Calu3 (cell line): ENCODE measurements at regions not wholly inside any gene's neighbourhood (a gene's known extent, or its start where the extent isn't known, plus 50 kb on each side); places are given as distances from the start of the nearest gene placed in this dataset.

Experiments
- BruUV-seq: library from RNA; stranded (reverse); fragments of 400-500 nt; replicated peaks from 2 replicates; lab custom pipeline; 2021; lab: Mats Ljungman, UMichigan
- CTCF ChIA-PET: fragments of 300-600 bp; sonication (Branson Sonifier 250); formaldehyde crosslinking; loops from one replicate; lab custom pipeline; 2022; ENCODE audit warnings: antibody characterized with exemption; lab: Charles Lee
- DNase-seq: peaks from one replicate; pipeline ENCODE4 v3.0.0; 2022
- H3K27ac Mint-ChIP-seq: one replicate; pipeline ENCODE4 v1.8.0; 2022; ENCODE audit warnings: mixed read lengths; ENCODE audit not compliant: unreplicated experiment
- H3K27me3 Mint-ChIP-seq: one replicate; pipeline ENCODE4 v1.8.0; 2022; ENCODE audit warnings: mixed read lengths; ENCODE audit not compliant: unreplicated experiment
- H3K36me3 Mint-ChIP-seq: one replicate; pipeline ENCODE4 v1.8.0; 2022; ENCODE audit warnings: mild to moderate bottlenecking, moderate library complexity, mixed read lengths; ENCODE audit not compliant: insufficient read depth, unreplicated experiment
- H3K4me1 Mint-ChIP-seq: one replicate; pipeline ENCODE4 v1.8.0; 2022; ENCODE audit warnings: mild to moderate bottlenecking, low read depth, mixed read lengths; ENCODE audit not compliant: unreplicated experiment
- H3K4me3 Mint-ChIP-seq: one replicate; pipeline ENCODE4 v1.8.0; 2022; ENCODE audit warnings: mild to moderate bottlenecking, low read depth, moderate library complexity, mixed read lengths; ENCODE audit not compliant: unreplicated experiment
- H3K9me3 Mint-ChIP-seq: one replicate; pipeline ENCODE4 v1.8.0; 2022; ENCODE audit warnings: low read depth, mixed read lengths; ENCODE audit not compliant: unreplicated experiment
- CTCF ChIP-seq: fragments of 200-600 bp; IDR thresholded peaks from one replicate; pipeline ENCODE4 v1.8.0; 2022; ENCODE audit warnings: antibody characterized with exemption; ENCODE audit not compliant: unreplicated experiment
- intact Hi-C: fragments of 100-400 bp; cut with micrococcal nuclease; formaldehyde crosslinking; loops from one replicate; pipeline ENCODE4 v1.10.0; 2022; ENCODE audit not compliant: unreplicated experiment

GRCh38 chr5:136808756-136809155 is 443.4 kb upstream of the TRPC7 start:
- Mint-ChIP-seq H3K4me3 (no peak overlapping the region), H3K27ac (no peak overlapping the region), H3K4me1 (peaks cover 9% of the 10 kb centered on the region), H3K9me3 (no peaks in the 10 kb centered on the region), H3K36me3 (no peaks in the 10 kb centered on the region), H3K27me3 (no peaks in the 10 kb centered on the region)
- CTCF ChIA-PET = no interaction called here
- intact Hi-C loops = loop anchor here (10.0 kb wide), 1 partner anchor 516 kb away; no protein-coding TSS in a partner anchor
- no TSS peak for BruUV-seq
- no peak for DNase-seq
- TF ChIP-seq CTCF = no peak

GRCh38 chr5:136805466-136805865 is 440.1 kb upstream of the TRPC7 start:
- Mint-ChIP-seq H3K9me3 (no peaks in the 10 kb centered on the region), H3K4me3 (no peak overlapping the region), H3K27me3 (peaks cover 3% of the 10 kb centered on the region), H3K36me3 (no peaks in the 10 kb centered on the region), H3K4me1 (peaks cover 9% of the 10 kb centered on the region), H3K27ac (no peak overlapping the region)
- TF ChIP-seq CTCF = no peak
- CTCF ChIA-PET = interaction anchor here (0.6 to 1.3 kb wide), 2 partner anchors 9 to 515 kb away, joined by 4 read pairs; no protein-coding TSS in a partner anchor
- no peak for DNase-seq
- no TSS peak for BruUV-seq
- intact Hi-C loops = loop anchor here (10.0 kb wide), 1 partner anchor 519 kb away; no protein-coding TSS in a partner anchor

GRCh38 chr5:136802383-136802782 is 437.0 kb upstream of the TRPC7 start:
- no peak overlapping the region for H3K27ac Mint-ChIP-seq
- H3K9me3 Mint-ChIP-seq = no peaks in the 10 kb centered on the region
- peaks cover 34% of the 10 kb centered on the region for H3K27me3 Mint-ChIP-seq
- no peak for TF ChIP-seq CTCF
- peak; percentile 44 for DNase-seq
- intact Hi-C loops = loop anchor here (1.0 to 10.0 kb wide), 5 partner anchors 235 to 694 kb away; no protein-coding TSS in a partner anchor
- no TSS peak for BruUV-seq
- no peaks in the 10 kb centered on the region for H3K4me1 Mint-ChIP-seq
- no peak overlapping the region for H3K4me3 Mint-ChIP-seq
- no peaks in the 10 kb centered on the region for H3K36me3 Mint-ChIP-seq
- CTCF ChIA-PET = interaction anchor here (0.9 to 1.1 kb wide), 4 partner anchors 197 to 518 kb away, joined by 3 read pairs; no protein-coding TSS in a partner anchor

GRCh38 chr5:136799806-136800372 is 434.5 kb upstream of the TRPC7 start:
- H3K27me3 Mint-ChIP-seq = peaks cover 48% of the 10 kb centered on the region
- no peak for TF ChIP-seq CTCF

More at GRCh38 chr5:136799806-136800372, 434.5 kb upstream of the TRPC7 start:
- CTCF ChIA-PET = no interaction called here
- H3K36me3 Mint-ChIP-seq = no peaks in the 10 kb centered on the region
- no peak overlapping the region for H3K27ac Mint-ChIP-seq
- no peak for DNase-seq
- H3K4me1 Mint-ChIP-seq = no peaks in the 10 kb centered on the region
- no peaks in the 10 kb centered on the region for H3K9me3 Mint-ChIP-seq
- BruUV-seq = no TSS peak
- intact Hi-C loops = loop anchor here (5.0 to 10.0 kb wide), 2 partner anchors 237 to 525 kb away; no protein-coding TSS in a partner anchor
- no peak overlapping the region for H3K4me3 Mint-ChIP-seq
